Skeletal muscle satellite cell (primary cell): ENCODE measurements at regions not wholly inside any gene's neighbourhood (a gene's known extent, or its start where the extent isn't known, plus 50 kb on each side); places are given as distances from the start of the nearest gene placed in this dataset.

Experiments used
- H3K27me3 ChIP-seq: 2 replicates; pipeline ENCODE4 v1.7.0; 2013; ENCODE audit warnings: low read length; ENCODE audit not compliant: control insufficient read depth, insufficient read depth
- H3K36me3 ChIP-seq: 2 replicates; pipeline ENCODE4 v1.7.0; 2013; ENCODE audit warnings: mild to moderate bottlenecking, control low read depth, low read length; ENCODE audit not compliant: insufficient read depth
- H3K4me1 ChIP-seq: 2 replicates; pipeline ENCODE4 v1.7.0; 2013; ENCODE audit warnings: low read length; ENCODE audit not compliant: control insufficient read depth, insufficient read depth
- H3K4me2 ChIP-seq: 2 replicates; pipeline ENCODE4 v1.7.0; 2013; ENCODE audit warnings: mild to moderate bottlenecking, low read length
- H3K4me3 ChIP-seq: 2 replicates; pipeline ENCODE4 v1.7.0; 2013; ENCODE audit warnings: low read length
- H3K9ac ChIP-seq: 2 replicates; pipeline ENCODE4 v1.7.0; 2013; ENCODE audit warnings: mild to moderate bottlenecking, low read depth, low read length, moderate library complexity
- H3K9me3 ChIP-seq: replicated peaks from 2 replicates; pipeline ENCODE4 v1.7.0; 2013; ENCODE audit warnings: mild to moderate bottlenecking, control low read depth, low read length

DNA sequence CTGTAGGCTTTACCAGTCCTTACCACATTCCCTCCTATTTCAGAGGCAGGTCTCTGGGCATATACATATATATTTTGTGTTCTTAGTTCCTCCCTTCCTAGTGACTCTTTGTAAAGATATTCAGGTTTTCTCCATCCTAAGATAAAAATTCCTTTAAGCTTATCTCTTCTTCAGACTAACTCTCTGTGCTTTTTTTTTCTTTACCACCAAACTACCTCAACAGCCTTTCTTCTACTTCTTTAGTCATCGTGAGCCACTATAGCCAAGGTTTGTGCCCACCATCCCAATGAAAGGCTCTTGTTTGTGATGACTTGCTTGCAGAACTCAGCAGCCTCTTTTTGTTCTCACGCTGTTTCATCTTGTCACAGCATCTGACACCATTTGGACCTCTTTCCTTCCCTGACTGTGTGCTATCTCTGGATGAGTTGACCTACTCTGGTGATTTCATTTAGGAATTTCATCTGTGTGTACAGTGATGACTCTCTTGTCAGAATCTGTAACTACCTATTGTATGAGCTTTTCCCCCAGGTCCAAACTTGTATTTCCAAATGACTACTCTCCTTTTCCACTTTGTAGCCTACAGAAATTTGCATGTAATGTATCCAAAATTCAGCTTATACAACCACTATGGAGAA lies 59.0 kb upstream of the MACF1 start:
- Histone ChIP-seq H3K4me2 (no peak overlapping the region), H3K36me3 (no peaks in the 10 kb centered on the region), H3K4me1 (peaks cover 34% of the 10 kb centered on the region), H3K9me3 (no peaks in the 10 kb centered on the region), H3K4me3 (no peak overlapping the region), H3K9ac (no peak overlapping the region), H3K27me3 (no peaks in the 10 kb centered on the region)

DNA sequence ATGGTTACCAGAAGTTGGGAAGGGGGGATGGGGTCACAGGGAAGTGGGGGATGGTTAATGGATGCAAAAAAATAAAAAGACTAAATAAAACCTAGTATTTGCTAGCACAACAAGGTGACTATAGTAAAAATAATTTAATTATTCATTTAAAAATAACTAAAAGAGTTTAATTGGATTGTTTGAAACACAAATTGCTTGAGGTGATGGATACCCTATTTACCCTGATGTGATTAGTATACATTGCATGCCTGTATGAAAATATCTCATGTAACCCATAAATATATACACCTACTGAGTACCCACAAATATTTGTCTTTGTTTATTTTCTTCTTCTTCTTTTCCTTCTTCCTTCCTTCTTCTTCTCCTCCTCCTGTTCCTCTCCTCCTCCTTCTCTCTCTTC lies 57.8 kb upstream of the MACF1 start:
- no peak overlapping the region for H3K4me2 ChIP-seq
- H3K4me3 ChIP-seq: no peak overlapping the region
- H3K9ac ChIP-seq: no peak overlapping the region
- H3K9me3 ChIP-seq: no peaks in the 10 kb centered on the region
- H3K36me3 ChIP-seq: no peaks in the 10 kb centered on the region
- no peaks in the 10 kb centered on the region for H3K27me3 ChIP-seq
- H3K4me1 ChIP-seq: peaks cover 27% of the 10 kb centered on the region

DNA sequence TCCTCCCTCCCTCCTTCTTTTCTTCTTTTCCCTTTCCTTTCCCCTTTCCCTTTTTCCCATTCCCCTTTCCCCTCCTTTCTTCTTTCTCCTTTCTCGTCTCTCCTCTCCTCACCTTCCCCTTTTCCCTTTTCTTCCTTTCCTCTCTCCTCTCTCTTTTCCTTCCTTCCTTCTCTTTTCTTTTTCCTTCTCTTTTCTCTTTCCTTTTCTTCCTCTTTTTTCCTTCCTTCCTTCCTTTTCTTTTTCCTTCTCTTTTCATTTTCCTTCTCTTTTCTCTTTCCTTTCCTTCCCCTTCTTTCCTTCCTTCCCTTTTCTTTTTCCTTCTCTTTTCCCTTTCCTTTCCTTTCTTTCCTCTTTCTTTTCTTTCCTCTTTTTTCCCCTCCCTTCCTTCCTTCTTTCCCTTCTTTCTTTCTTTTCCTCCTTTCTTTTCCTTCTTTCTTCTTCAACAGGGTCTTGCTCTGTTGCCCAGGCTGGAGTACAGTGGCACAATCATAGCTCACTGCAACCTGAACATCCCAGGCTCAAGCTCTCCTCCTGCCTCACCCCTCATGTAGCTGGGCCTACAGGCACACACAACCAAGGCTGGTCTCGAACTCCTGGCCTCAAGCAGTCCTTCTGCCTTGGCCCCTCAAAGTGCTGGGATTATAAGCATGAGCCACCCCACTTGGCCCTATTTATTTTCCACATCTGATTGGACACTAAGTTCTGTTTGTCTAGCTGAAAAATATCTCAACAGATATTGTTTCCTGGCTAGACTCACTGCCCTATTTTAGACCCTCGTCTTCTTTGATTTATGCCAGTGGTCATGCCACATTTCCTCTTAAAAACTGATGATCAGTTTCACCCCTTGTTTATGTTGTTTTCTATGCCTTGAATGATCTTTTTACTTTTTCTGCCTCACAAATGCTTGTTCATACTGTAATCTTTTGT lies 57.1 kb upstream of the MACF1 start:
- no peak overlapping the region for H3K4me2 ChIP-seq
- no peaks in the 10 kb centered on the region for H3K27me3 ChIP-seq
- H3K9me3 ChIP-seq: no peaks in the 10 kb centered on the region
- no peak overlapping the region for H3K9ac ChIP-seq
- H3K36me3 ChIP-seq: no peaks in the 10 kb centered on the region
- H3K4me3 ChIP-seq: no peak overlapping the region
- H3K4me1 ChIP-seq: peaks cover 20% of the 10 kb centered on the region

DNA sequence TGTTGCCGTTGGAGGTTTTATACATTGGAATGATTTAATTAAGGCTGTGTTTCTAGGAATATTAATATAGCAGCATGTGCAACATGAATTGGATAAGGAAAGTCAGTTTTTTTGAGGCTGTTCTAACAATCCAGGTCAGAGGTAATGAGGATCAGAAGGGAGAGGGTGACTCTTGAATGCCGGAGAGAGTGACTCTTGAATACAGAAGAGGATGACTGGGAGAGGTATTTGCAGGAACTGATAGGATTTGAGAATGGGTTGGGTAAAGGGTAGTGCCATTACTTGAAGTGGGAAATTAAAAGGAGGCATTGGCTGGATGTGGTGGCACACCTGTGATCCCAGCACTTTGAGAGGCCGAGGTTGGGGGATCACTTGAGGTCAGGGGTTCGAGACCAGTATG lies 55.6 kb upstream of the MACF1 start:
- Histone ChIP-seq H3K4me1 (peaks cover 11% of the 10 kb centered on the region), H3K9me3 (no peaks in the 10 kb centered on the region), H3K4me3 (no peak overlapping the region), H3K9ac (no peak overlapping the region), H3K27me3 (no peaks in the 10 kb centered on the region), H3K36me3 (no peaks in the 10 kb centered on the region), H3K4me2 (no peak overlapping the region)

DNA sequence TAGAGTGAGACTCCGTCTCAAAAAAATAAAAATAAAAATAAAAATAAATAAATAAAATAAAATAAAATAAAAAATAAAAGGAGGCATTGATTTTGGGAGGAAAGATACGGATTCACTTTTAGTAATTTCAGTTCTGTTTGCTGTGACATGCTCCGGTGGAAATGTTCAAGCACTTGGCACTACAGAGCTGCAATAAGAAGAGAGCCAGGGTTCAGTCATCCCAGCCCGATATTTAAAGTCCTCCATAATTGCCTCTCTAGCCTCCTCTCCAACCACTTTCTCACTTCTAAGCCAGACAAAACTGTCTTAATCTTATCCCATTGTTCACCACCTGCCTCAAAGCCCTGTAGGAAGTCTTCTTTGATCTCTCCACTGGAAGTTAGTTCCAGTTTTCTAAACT lies 55.0 kb upstream of the MACF1 start:
- Histone ChIP-seq H3K4me1 (peaks cover 17% of the 10 kb centered on the region), H3K4me2 (no peak overlapping the region), H3K4me3 (no peak overlapping the region), H3K36me3 (no peaks in the 10 kb centered on the region), H3K9me3 (no peaks in the 10 kb centered on the region), H3K27me3 (no peaks in the 10 kb centered on the region), H3K9ac (no peak overlapping the region)

DNA sequence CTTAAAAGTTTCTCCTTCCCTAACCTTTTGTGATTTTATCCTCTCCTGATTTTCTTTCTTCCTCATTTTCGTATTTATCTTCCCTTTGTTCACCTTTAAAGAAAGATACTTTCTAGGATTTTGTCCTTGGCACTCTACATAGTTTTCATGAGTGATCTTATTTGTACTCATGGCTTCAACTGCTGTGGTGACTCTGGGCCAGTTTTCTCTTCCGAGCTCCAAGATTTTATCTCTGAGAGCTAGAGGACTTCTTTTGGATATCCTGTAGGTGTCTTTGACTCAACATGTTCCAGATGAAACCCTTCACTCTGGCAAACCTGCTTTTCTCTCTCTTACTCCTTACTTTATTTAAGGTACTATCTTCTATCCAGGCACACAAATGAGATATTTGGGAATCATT lies 53.7 kb upstream of the MACF1 start:
- no peaks in the 10 kb centered on the region for H3K27me3 ChIP-seq
- H3K4me2 ChIP-seq: no peak overlapping the region
- H3K36me3 ChIP-seq: no peaks in the 10 kb centered on the region
- no peak overlapping the region for H3K9ac ChIP-seq
- H3K4me1 ChIP-seq: peaks cover 24% of the 10 kb centered on the region
- H3K9me3 ChIP-seq: no peaks in the 10 kb centered on the region
- no peak overlapping the region for H3K4me3 ChIP-seq

DNA sequence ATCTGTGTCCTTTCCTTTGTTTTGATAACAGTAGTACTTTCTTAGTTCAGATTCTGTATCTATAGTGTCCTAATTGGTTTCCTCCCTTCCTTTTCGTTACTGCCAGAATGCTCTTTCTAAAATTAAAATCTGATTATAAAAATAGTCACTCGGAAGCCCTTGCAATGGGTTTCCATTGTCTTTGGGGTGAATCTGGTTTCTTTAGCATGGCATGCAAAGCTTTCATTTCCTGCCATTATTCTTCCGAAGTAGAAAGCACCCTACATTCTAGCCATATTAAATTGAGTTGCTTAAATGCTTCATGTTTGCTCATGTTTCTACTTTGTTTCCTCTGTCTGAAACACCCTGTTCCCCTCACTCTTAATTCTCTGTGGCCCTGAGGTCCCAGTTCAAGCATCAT lies 53.2 kb upstream of the MACF1 start:
- H3K27me3 ChIP-seq: no peaks in the 10 kb centered on the region
- no peaks in the 10 kb centered on the region for H3K36me3 ChIP-seq
- peaks cover 24% of the 10 kb centered on the region for H3K4me1 ChIP-seq
- no peaks in the 10 kb centered on the region for H3K9me3 ChIP-seq
- no peak overlapping the region for H3K9ac ChIP-seq
- no peak overlapping the region for H3K4me2 ChIP-seq
- no peak overlapping the region for H3K4me3 ChIP-seq

DNA sequence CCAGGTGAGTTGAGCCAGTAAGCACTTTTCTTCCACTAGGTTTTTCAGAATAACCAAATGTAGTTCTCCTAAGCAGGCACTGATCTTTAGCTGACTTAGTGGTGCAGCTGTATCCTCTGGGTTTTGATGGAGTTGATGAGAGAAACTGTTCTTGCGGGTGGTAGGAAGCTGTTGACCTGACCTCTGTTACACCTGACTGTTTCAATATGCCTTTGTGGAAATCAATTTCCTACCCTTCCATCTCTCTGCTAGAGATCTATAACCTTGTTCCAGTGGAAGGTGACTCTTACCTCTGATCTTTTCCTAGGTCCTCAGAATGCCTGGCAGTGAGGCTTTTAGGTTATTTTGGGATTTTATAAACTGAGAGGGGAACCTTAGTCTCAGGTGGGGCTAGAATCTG lies 51.6 kb upstream of the MACF1 start:
- Histone ChIP-seq H3K4me3 (no peak overlapping the region), H3K9ac (no peak overlapping the region), H3K4me2 (no peak overlapping the region), H3K9me3 (no peaks in the 10 kb centered on the region), H3K4me1 (peaks cover 35% of the 10 kb centered on the region), H3K36me3 (no peaks in the 10 kb centered on the region), H3K27me3 (no peaks in the 10 kb centered on the region)

DNA sequence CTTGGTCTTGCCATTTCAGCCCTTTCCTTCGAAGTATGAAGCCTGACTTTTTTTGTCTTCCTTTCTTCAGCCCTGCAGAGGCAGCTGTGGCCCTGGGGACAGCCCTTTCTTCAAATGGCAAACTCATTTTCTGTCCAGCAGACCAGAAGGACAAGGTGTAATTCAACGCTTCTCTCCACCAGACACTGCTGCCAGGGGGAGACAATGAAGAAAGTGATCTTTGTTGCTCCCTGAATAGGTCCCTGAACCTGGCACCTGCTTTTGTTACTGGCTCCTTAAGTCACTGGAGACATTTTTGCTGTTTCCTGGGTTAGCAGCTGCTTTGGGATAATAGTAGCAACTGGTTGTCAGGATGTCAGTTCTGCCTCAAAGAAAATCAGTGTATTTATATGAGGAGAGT lies 50.8 kb upstream of the MACF1 start:
- Histone ChIP-seq H3K4me3 (no peak overlapping the region), H3K9ac (no peak overlapping the region), H3K36me3 (no peaks in the 10 kb centered on the region), H3K27me3 (no peaks in the 10 kb centered on the region), H3K9me3 (no peaks in the 10 kb centered on the region), H3K4me1 (peaks cover 39% of the 10 kb centered on the region), H3K4me2 (no peak overlapping the region)

DNA sequence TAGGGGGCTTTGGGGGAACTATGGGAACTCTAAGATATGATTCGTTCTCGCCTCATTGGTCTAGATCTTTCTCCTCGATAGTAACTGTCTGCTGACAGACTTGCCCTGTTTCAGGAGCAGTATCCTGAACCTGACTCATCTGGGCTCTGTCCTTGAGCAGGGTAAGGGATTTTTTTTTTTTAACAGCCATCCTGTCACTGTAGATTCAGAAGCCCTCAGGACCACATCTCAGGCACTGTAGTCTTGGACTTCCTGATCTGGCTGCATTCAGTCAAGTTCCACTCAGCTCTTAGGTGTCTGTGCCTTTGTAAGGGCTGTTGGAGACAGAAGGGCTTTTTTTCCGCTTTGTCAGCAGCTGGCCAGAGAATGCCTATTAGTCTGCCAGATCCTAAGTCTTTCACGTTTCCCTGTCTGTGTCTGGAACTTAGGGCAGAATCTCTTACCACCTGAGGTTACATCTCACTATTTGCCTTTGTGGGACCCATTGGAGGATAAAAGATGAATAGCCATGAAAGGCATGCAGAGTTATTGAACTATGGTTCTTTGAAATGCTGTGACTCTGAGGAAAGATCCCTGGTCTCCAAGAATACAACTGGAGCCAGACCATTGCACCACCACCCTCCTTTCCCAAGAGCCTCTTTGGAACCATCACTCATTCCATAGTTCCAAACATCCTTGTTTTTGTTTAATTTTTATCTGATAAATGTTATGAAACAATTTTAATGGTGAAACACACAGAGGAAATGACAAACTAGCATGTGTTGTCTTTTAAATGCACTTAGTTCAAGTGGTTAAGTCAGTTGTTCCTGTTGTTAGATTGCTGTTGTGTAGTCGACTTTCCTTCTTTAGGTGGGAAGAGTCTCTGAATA lies 49.7 kb upstream of the MACF1 start:
- H3K4me1 ChIP-seq: peaks cover 46% of the 10 kb centered on the region
- H3K36me3 ChIP-seq: no peaks in the 10 kb centered on the region
- H3K4me3 ChIP-seq: no peak overlapping the region
- H3K27me3 ChIP-seq: no peaks in the 10 kb centered on the region
- peak overlapping the region; percentile 52 for H3K9ac ChIP-seq
- peak overlapping the region; percentile 30 for H3K4me2 ChIP-seq
- H3K9me3 ChIP-seq: no peaks in the 10 kb centered on the region
